ENCODE measurements at regions not wholly inside any gene's neighbourhood (a gene's known extent, or its start where the extent isn't known, plus 50 kb on each side); places are given as distances from the start of the nearest gene placed in this dataset.

- TF ChIP-seq CTCF (conservative IDR thresholded peaks at IDR 0.05) (no peak), EZH2 (IDR thresholded peaks at IDR 0.05; ENCODE audit: low read depth) (no peak)
These were observed 131.2 kb upstream of the NLRP1 start for GRCh38 chr17:5715478-5715877.
